Mammary epithelial cell (primary cell): ENCODE measurements at regions not wholly inside any gene's neighbourhood (a gene's known extent, or its start where the extent isn't known, plus 50 kb on each side); places are given as distances from the start of the nearest gene placed in this dataset.

ENCODE experiments used
- CTCF ChIP-seq, 2 donors: IDR thresholded peaks in 1 of 2; conservative IDR thresholded peaks in 1 of 2; 2 replicates each; pipeline ENCODE4 v1.5.1; 2011 to 2012; ENCODE audit warnings: inconsistent platforms in 2 of 2, low read length in 2 of 2, mild to moderate bottlenecking in 2 of 2, control low read depth in 1 of 2, low read depth in 1 of 2; ENCODE audit not compliant: insufficient read depth in 1 of 2; ENCODE audit errors: extremely low read depth in 1 of 2
- EZH2 ChIP-seq: IDR thresholded peaks from 2 replicates; pipeline ENCODE4 v1.6.1; 2012; ENCODE audit warnings: low read length, inconsistent platforms, borderline replicate concordance

DNA sequence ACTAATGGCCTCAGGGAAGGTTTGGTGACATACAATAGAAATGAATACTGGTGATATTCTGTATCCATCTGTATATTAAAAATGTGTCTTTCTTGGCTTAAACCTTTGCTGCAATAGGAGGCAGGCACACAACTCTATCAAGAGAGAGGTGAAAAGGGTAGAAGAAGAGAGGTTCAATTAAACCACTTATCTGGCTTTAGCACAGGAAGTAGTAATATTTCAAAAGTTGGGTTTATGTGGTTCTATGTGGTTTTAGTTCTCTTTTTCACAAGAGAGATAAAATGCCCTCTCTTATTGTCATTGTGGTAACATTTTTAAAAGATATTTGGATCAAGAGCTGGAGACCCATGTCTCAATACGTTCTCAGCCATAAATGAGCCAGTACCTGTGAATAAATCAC lies 146.2 kb upstream of the FNDC3A start:
- TF ChIP-seq CTCF (conservative IDR thresholded peaks at IDR 0.05 in 1 of 2, IDR thresholded peaks at IDR 0.05 in 1 of 2; ENCODE audit: extremely low read depth in 1 of 2, insufficient read depth in 1 of 2, low read depth in 1 of 2, low read length in 2 of 2) (no peak), EZH2 (no peak)
